ENCODE measurements at regions not wholly inside any gene's neighbourhood (a gene's known extent, or its start where the extent isn't known, plus 50 kb on each side); places are given as distances from the start of the nearest gene placed in this dataset.

DNA sequence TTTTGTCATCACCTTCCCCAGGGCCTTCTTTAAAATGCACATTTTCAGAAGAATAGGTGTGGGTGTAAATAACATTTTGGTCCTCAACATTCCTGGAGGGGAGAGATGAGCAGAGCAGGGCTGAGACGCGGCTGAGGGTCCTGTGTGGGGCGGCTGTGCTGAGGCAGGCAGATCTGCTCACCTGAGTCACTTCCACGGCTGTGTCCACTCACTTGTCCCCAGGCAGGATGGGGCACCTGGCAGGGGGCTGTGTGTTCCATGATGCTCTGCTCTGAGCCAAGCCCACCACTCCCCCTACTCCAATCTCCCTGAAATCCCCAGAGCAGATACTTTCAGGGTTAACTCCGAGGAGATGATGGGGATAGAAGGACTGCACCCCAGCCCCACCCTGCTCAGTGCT is 93.8 kb downstream of the GLRX3 start:
- no peak overlapping the region for H3K27ac ChIP-seq
- TF ChIP-seq ZFX (IDR thresholded peaks at IDR 0.05) (no peak), CTCF (conservative IDR thresholded peaks at IDR 0.05) (no peak)

- no peak overlapping the region for H3K27ac ChIP-seq
- no peak for TF ChIP-seq CTCF (conservative IDR thresholded peaks at IDR 0.05)
- no peak for TF ChIP-seq ZFX (IDR thresholded peaks at IDR 0.05)
These were observed 94.4 kb downstream of the GLRX3 start for GRCh38 chr10:130230611-130231010.

- H3K27ac ChIP-seq, result no peak overlapping the region
- TF ChIP-seq ZFX (IDR thresholded peaks at IDR 0.05), result no peak
These were observed 95.1 kb downstream of the GLRX3 start for GRCh38 chr10:130231251-130231741.

GRCh38 chr10:130232166-130233034 is 96.2 kb downstream of the GLRX3 start:
- no peak overlapping the region for H3K27ac ChIP-seq
- no peak for TF ChIP-seq ZFX (IDR thresholded peaks at IDR 0.05)
- no peak for TF ChIP-seq CTCF (conservative IDR thresholded peaks at IDR 0.05)

DNA sequence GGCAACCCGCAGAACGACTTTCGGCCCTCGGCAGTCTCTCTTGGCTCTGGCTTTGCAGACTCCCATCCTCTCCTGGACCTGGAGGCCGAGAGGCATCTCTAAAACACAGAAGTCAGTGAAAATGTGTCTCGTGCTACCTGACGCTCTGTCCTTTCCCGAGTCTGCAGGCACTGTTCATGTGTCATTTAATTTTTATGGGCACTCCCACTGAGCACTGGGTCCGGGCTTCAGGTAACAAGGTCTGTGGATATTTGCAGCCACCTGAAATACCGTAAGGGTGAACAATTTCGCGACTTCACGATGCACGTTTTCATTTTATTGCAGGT is 96.8 kb downstream of the GLRX3 start:
- TF ChIP-seq ZFX (IDR thresholded peaks at IDR 0.05), result no peak
- TF ChIP-seq CTCF (conservative IDR thresholded peaks at IDR 0.05), result no peak
- H3K27ac ChIP-seq, result no peak overlapping the region

DNA sequence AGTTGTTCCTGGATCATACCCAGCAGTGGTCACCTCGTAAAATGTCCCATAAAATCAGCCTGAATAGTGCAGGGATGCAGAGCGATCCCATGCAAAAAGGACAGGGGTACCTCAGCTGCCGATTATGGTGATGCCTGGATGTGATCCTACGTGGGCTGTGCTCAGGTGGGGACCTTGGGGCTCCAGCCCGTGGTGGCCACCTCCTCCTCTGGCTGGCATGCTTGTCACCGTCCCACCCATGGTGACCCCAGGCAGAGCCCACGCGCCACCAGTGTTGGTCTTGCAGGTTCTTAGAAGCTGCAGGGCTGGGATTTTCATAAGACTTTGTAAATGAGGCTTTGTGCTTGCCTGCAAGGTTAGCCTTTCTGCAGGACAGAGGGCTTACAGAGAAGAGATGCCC is 97.2 kb downstream of the GLRX3 start:
- TF ChIP-seq CTCF (conservative IDR thresholded peaks at IDR 0.05) (no peak), ZFX (IDR thresholded peaks at IDR 0.05) (no peak)
- H3K27ac ChIP-seq, result no peak overlapping the region

DNA sequence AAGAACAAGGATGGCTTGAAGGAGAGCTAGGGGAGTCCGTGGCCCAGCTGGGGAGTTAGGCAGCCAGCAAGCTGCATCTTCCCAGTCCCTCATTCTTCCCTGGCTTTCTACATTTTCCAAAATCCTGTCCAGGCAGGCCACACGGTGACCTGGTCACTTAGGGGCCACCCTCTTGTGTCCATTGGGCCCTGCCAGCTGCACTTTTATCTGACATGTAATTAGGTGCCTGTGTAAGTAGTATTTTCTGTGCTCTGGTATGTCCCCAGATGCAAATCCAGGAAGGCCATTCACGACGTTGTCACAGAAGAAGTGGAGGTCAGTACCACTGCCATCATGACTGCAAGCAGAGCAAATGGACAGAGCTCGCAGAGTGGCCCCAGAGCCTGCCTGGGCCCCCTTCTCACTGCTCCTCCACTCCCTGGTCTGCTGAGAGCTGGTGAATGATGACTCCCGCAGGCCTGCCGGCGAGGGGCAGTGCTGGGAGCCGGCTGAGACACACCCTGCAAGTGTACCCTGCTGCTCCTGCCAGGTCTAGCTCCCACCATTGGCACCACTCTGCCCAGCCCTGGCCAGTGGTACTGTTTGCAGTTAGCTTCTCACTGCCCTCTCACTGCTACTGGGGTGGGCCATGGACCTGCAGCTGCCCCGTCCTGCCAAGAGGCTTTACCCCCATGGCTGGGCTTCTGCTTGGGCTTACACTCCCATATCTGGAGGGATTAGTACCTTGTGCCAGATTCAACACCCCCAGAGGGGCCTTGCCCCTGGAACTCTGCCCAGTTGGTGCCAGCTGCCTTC is 98.2 kb downstream of the GLRX3 start:
- H3K27ac ChIP-seq, result no peak overlapping the region
- TF ChIP-seq ZFX (IDR thresholded peaks at IDR 0.05) (no peak), CTCF (conservative IDR thresholded peaks at IDR 0.05) (no peak)
